Uterus (tissue), 2 donors: ENCODE measurements at regions not wholly inside any gene's neighbourhood (a gene's known extent, or its start where the extent isn't known, plus 50 kb on each side); places are given as distances from the start of the nearest gene placed in this dataset.

Experiments used
- POLR2A ChIP-seq, 2 donors: fragments of 450-650 bp; IDR thresholded peaks; one replicate each; pipeline ENCODE4 v1.6.1; 2016; ENCODE audit warnings: antibody characterized with exemption in 2 of 2, mild to moderate bottlenecking in 1 of 2, moderate library complexity in 1 of 2
- TF ChIP-seq, protein P1 (sequence below), 4 experiments: fragments of 200-600 bp in 2 of 4; fragments of 450-650 bp in 2 of 4; sonication (generic) in 2 of 4; IDR thresholded peaks; one replicate each; pipeline ENCODE4 v1.5.1; 2016 to 2019; ENCODE audit warnings: antibody characterized with exemption in 4 of 4, mild to moderate bottlenecking in 2 of 4, moderate library complexity in 1 of 4

DNA sequence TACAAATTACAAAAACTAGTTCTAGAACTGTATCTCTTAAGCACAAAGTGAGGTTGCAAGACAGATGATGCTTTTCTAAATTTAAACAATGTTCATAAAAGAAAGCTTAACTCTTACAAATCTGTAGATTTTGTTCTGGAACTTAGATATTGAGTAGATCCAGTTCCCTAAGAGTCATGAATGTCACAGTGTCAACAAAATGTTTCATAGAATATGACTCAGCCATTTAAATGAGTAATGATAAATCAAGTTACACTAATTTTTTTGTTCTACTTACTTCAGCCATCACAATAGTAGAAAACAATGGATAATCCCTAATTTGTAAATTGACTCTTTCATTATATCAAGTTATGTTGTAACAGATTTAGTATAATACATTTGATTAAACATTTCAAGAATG lies 239.7 kb downstream of the MEF2C start:
- TF ChIP-seq POLR2A (IDR thresholded peaks at IDR 0.05): no peak
- TF ChIP-seq, protein P1, sequence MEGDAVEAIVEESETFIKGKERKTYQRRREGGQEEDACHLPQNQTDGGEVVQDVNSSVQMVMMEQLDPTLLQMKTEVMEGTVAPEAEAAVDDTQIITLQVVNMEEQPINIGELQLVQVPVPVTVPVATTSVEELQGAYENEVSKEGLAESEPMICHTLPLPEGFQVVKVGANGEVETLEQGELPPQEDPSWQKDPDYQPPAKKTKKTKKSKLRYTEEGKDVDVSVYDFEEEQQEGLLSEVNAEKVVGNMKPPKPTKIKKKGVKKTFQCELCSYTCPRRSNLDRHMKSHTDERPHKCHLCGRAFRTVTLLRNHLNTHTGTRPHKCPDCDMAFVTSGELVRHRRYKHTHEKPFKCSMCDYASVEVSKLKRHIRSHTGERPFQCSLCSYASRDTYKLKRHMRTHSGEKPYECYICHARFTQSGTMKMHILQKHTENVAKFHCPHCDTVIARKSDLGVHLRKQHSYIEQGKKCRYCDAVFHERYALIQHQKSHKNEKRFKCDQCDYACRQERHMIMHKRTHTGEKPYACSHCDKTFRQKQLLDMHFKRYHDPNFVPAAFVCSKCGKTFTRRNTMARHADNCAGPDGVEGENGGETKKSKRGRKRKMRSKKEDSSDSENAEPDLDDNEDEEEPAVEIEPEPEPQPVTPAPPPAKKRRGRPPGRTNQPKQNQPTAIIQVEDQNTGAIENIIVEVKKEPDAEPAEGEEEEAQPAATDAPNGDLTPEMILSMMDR (IDR thresholded peaks at IDR 0.05): no peak
